GM21619 (cell line): ENCODE measurements at regions not wholly inside any gene's neighbourhood (a gene's known extent, or its start where the extent isn't known, plus 50 kb on each side); places are given as distances from the start of the nearest gene placed in this dataset.
A peak's percentile ranks its signal among the peaks of the same experiment; 100 is the strongest.

Source experiments
- ATAC-seq: cut with Tn5 transposase; IDR thresholded peaks from one replicate; pipeline ENCODE4 v1.9.1; 2021; ENCODE audit not compliant: unreplicated experiment

- no peak for ATAC-seq
These were observed 61.9 kb downstream of the EXOSC2 start for GRCh38 chr9:130755377-130756007.

- no peak for ATAC-seq
These were observed 62.5 kb downstream of the EXOSC2 start for GRCh38 chr9:130756037-130756436.

GRCh38 chr9:130756455-130757152, 63.0 kb downstream of the EXOSC2 start:
- ATAC-seq = no peak

- ATAC-seq = no peak
These were observed 66.2 kb downstream of the EXOSC2 start for GRCh38 chr9:130759738-130760137.

- ATAC-seq = no peak
These were observed 70.0 kb downstream of the EXOSC2 start for GRCh38 chr9:130763331-130764171.

- peak; percentile 63 for ATAC-seq
These were observed 69.7 kb upstream of the ABL1 start for GRCh38 chr9:130765137-130766020.

- ATAC-seq = no peak
These were observed 68.8 kb upstream of the ABL1 start for GRCh38 chr9:130766021-130766926.

- no peak for ATAC-seq
These were observed 68.1 kb upstream of the ABL1 start for GRCh38 chr9:130766927-130767307.

- no peak for ATAC-seq
These were observed 66.8 kb upstream of the ABL1 start for GRCh38 chr9:130768265-130768664.

- no peak for ATAC-seq
These were observed 66.1 kb upstream of the ABL1 start for GRCh38 chr9:130768891-130769403.

- no peak for ATAC-seq
These were observed 65.0 kb upstream of the ABL1 start for GRCh38 chr9:130770093-130770492.

GRCh38 chr9:130770679-130771442, 64.2 kb upstream of the ABL1 start:
- no peak for ATAC-seq

- no peak for ATAC-seq
These were observed 62.9 kb upstream of the ABL1 start for GRCh38 chr9:130772185-130772584.

GRCh38 chr9:130774183-130774582, 60.9 kb upstream of the ABL1 start:
- ATAC-seq = no peak

- no peak for ATAC-seq
These were observed 59.6 kb upstream of the ABL1 start for GRCh38 chr9:130775336-130775991.

GRCh38 chr9:130779153-130779855, 55.8 kb upstream of the ABL1 start:
- ATAC-seq = no peak

- ATAC-seq = no peak
These were observed 54.6 kb upstream of the ABL1 start for GRCh38 chr9:130780415-130780814.
